PFSK-1 (cell line): ENCODE measurements at regions not wholly inside any gene's neighbourhood (a gene's known extent, or its start where the extent isn't known, plus 50 kb on each side); places are given as distances from the start of the nearest gene placed in this dataset.

ENCODE experiments used
- FOXP2 ChIP-seq: optimal IDR thresholded peaks from 2 replicates; pipeline ENCODE3; 2011; ENCODE audit warnings: borderline replicate concordance, control low read depth, inconsistent platforms; ENCODE audit not compliant: insufficient read depth; ENCODE audit errors: extremely low read length, extremely low read depth
- POLR2AphosphoS5 ChIP-seq: IDR thresholded peaks from 2 replicates; pipeline ENCODE4 v1.6.1; 2012; ENCODE audit warnings: low read depth, mild to moderate bottlenecking, control low read depth, low read length, moderate library complexity
- SIN3A ChIP-seq: IDR thresholded peaks from 2 replicates; pipeline ENCODE4 v1.6.1; 2012; ENCODE audit warnings: mild to moderate bottlenecking, low read length, moderate library complexity, borderline replicate concordance; ENCODE audit not compliant: insufficient read depth
- TAF1 ChIP-seq: IDR thresholded peaks from 2 replicates; pipeline ENCODE4 v1.6.1; 2012; ENCODE audit warnings: low read length, control low read depth, borderline replicate concordance; ENCODE audit not compliant: insufficient read depth
- TF ChIP-seq, protein P1 (sequence below), 2 experiments: IDR thresholded peaks; 2 replicates each; pipeline versions ENCODE4 v1.6.1 to v1.8.0; 2011 to 2012; ENCODE audit warnings: low read depth in 2 of 2, low read length in 2 of 2, control low read depth in 1 of 2, inconsistent platforms in 1 of 2, mild to moderate bottlenecking in 1 of 2, moderate library complexity in 1 of 2; ENCODE audit not compliant: insufficient read depth in 1 of 2

DNA sequence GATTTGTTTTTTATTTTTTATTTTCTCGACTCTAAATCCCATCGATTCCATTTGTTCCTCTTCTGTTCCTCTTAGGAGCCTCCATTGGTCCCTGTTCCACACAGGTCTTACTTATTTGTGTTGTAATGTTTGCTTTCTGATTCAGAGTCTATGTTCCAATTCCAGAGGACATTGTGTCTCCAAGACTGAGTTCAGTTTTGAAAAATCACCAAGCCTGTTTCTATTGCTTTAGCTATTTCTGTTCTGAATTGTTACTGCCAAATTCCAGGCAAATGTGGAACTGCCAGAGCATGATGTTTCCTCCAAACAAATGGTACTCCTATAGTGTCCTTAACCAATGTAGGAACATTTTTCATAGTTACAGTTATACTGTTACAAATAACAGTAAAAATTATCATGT is 270.9 kb upstream of the SPTLC3 start:
- no peak for TF ChIP-seq FOXP2
- TF ChIP-seq, protein P1, sequence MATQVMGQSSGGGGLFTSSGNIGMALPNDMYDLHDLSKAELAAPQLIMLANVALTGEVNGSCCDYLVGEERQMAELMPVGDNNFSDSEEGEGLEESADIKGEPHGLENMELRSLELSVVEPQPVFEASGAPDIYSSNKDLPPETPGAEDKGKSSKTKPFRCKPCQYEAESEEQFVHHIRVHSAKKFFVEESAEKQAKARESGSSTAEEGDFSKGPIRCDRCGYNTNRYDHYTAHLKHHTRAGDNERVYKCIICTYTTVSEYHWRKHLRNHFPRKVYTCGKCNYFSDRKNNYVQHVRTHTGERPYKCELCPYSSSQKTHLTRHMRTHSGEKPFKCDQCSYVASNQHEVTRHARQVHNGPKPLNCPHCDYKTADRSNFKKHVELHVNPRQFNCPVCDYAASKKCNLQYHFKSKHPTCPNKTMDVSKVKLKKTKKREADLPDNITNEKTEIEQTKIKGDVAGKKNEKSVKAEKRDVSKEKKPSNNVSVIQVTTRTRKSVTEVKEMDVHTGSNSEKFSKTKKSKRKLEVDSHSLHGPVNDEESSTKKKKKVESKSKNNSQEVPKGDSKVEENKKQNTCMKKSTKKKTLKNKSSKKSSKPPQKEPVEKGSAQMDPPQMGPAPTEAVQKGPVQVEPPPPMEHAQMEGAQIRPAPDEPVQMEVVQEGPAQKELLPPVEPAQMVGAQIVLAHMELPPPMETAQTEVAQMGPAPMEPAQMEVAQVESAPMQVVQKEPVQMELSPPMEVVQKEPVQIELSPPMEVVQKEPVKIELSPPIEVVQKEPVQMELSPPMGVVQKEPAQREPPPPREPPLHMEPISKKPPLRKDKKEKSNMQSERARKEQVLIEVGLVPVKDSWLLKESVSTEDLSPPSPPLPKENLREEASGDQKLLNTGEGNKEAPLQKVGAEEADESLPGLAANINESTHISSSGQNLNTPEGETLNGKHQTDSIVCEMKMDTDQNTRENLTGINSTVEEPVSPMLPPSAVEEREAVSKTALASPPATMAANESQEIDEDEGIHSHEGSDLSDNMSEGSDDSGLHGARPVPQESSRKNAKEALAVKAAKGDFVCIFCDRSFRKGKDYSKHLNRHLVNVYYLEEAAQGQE (IDR thresholded peaks at IDR 0.05; ENCODE audit: insufficient read depth in 1 of 2, low read depth in 2 of 2, low read length in 2 of 2), result no peak
- no peak for TF ChIP-seq TAF1
- TF ChIP-seq SIN3A, result no peak
- TF ChIP-seq POLR2AphosphoS5, result no peak

DNA sequence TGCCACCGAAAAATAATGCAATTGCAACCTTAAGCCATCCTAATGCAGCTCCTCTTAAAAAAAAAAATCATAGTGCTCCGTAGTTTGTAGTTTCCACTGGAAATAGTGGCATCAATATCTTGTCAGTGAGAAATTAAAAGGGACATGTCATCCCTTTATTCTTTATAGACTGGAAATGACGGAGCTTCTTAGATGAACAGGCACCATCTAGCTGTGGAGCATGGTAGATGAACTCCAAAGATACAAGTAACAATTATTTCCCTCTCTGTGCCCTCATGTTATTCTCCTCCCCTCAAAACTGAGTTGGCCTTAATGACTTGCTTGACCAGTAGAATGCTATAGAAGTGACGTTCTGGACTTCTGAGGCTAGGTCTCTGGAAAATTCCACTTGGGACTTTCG is 268.1 kb upstream of the SPTLC3 start:
- TF ChIP-seq SIN3A, result no peak
- TF ChIP-seq, protein P1 (IDR thresholded peaks at IDR 0.05; ENCODE audit: insufficient read depth in 1 of 2, low read depth in 2 of 2, low read length in 2 of 2), result no peak
- TF ChIP-seq TAF1, result no peak
- no peak for TF ChIP-seq FOXP2
- TF ChIP-seq POLR2AphosphoS5, result no peak

DNA sequence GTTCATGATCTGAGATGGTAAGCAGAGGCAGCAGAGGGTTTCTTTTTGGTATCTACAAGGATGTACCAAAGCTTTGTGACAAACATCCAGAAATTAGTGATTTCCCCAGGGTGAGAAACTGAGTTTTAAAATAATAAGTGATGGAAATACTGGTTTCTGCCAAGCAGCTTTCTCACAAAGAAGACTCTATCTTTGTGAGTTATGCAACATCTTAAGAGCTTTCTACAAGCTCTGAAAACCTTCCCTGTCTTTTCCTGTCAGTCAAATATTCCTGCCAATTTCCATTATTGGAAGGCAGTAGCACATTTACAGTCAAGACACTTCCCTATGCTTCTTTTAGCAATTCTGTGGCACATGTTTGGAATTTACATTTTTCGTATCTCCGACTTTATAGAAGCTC is 264.7 kb upstream of the SPTLC3 start:
- no peak for TF ChIP-seq SIN3A
- TF ChIP-seq, protein P1 (IDR thresholded peaks at IDR 0.05; ENCODE audit: insufficient read depth in 1 of 2, low read depth in 2 of 2, low read length in 2 of 2), result no peak
- TF ChIP-seq TAF1, result no peak
- no peak for TF ChIP-seq FOXP2
- TF ChIP-seq POLR2AphosphoS5, result no peak

DNA sequence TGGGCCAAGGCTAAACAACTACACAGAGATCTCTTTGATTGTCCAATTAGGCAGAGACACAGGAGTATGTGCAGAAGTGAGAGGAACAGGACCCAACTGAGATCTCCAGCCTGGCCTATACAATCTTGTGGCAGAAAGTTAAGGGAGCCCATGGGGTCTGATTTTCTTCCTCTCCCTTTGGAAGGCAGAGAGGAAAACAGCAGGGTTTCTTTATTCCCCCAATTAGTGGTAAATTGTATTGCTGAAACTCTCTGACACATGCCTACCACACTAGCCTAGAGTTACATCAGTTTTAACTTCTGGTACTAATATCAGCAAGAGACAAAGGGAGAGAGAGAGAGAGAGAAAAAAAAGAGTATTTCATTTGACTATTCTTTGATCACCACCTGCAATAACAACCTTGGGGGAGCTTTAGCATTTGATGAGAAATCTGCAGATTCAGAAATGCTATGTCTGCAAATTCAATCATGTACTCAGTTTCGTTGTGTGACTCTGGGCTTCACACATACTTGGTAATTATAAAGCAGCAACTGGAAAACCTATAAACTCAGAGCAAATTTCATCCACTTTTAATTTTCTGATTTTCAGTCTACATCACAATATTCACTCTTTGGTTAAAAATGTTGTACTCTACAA is 260.3 kb upstream of the SPTLC3 start:
- TF ChIP-seq TAF1, result no peak
- TF ChIP-seq, protein P1 (IDR thresholded peaks at IDR 0.05; ENCODE audit: insufficient read depth in 1 of 2, low read depth in 2 of 2, low read length in 2 of 2), result no peak
- TF ChIP-seq SIN3A, result no peak
- TF ChIP-seq FOXP2, result no peak
- TF ChIP-seq POLR2AphosphoS5, result no peak

DNA sequence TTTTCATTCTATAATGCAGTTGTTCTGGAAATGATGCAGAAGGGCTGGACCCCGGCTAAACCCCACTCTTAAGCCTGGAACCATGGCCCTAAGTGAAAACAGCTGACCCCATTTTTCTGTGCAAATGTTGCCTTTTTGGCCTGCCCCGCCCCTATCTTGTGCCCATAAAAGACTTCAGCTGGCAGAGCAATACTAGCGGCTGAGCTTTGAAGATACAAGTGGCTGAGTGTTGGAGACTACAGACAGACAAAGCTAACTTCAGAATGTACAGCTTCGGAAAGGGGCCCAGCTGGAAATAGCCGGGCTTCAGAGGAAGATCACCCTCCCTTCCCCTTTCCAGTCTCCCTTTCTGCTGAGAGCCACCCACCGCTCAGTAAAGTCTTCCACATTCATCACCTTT is 258.6 kb upstream of the SPTLC3 start:
- TF ChIP-seq TAF1, result no peak
- no peak for TF ChIP-seq SIN3A
- no peak for TF ChIP-seq POLR2AphosphoS5
- TF ChIP-seq, protein P1 (IDR thresholded peaks at IDR 0.05; ENCODE audit: insufficient read depth in 1 of 2, low read depth in 2 of 2, low read length in 2 of 2), result no peak
- TF ChIP-seq FOXP2, result no peak
